Tibial nerve (tissue), 4 donors: ENCODE measurements at regions not wholly inside any gene's neighbourhood (a gene's known extent, or its start where the extent isn't known, plus 50 kb on each side); places are given as distances from the start of the nearest gene placed in this dataset.

Source experiments
- DNase-seq, 2 donors: peaks; one replicate each; pipeline ENCODE4 v3.0.0-alpha.2; 2019; ENCODE audit warnings: low spot score in 2 of 2
- H3K27ac ChIP-seq, 4 donors: fragments of 200-600 bp; sonication (generic) in 3 of 4; one replicate each; pipeline ENCODE4 v1.5.1; 2017 to 2019; ENCODE audit warnings: mild to moderate bottlenecking in 1 of 4
- H3K27me3 ChIP-seq, 2 donors: fragments of 200-600 bp; sonication (generic) in 1 of 2; one replicate each; pipeline versions ENCODE4 v1.5.1 to v1.6.0; 2017 to 2019
- H3K36me3 ChIP-seq, 3 donors: fragments of 200-600 bp; sonication (generic); one replicate each; pipeline ENCODE4 v1.5.1; 2018 to 2019
- H3K4me1 ChIP-seq, 4 donors: fragments of 200-600 bp; sonication (generic) in 3 of 4; one replicate each; pipeline ENCODE4 v1.5.1; 2017 to 2019
- H3K4me3 ChIP-seq, 4 donors: fragments of 200-600 bp; sonication (generic) in 3 of 4; one replicate each; pipeline ENCODE4 v1.5.1; 2017 to 2019; ENCODE audit warnings: mild to moderate bottlenecking in 1 of 4, moderate library complexity in 1 of 4
- H3K9me3 ChIP-seq, 4 donors: fragments of 200-600 bp; sonication (generic) in 3 of 4; one replicate each; pipeline ENCODE4 v1.5.1; 2017 to 2019
- EP300 ChIP-seq, 2 donors: sonication (generic); formaldehyde crosslinking; IDR thresholded peaks; one replicate each; pipeline ENCODE4 v1.6.1; 2017; ENCODE audit warnings: antibody characterized with exemption in 2 of 2, mild to moderate bottlenecking in 1 of 2
- POLR2A ChIP-seq, 2 donors: fragments of 450-650 bp; IDR thresholded peaks; one replicate each; pipeline ENCODE4 v1.6.1; 2017; ENCODE audit warnings: antibody characterized with exemption in 2 of 2, mild to moderate bottlenecking in 2 of 2, moderate library complexity in 2 of 2
- WGBS, 2 donors: methylation state at CpG; one replicate each; pipeline ENCODE4 v1.1.5; 2018; 5-methylcytosine and 5-hydroxymethylcytosine counted together
- TF ChIP-seq, protein P1 (sequence below), 5 experiments: fragments of 200-600 bp in 3 of 5; fragments of 450-650 bp in 2 of 5; sonication (generic) in 3 of 5; IDR thresholded peaks; one replicate each; pipeline ENCODE4 v1.5.1; 2016 to 2019; ENCODE audit warnings: antibody characterized with exemption in 5 of 5, mild to moderate bottlenecking in 3 of 5, moderate library complexity in 2 of 5

DNA sequence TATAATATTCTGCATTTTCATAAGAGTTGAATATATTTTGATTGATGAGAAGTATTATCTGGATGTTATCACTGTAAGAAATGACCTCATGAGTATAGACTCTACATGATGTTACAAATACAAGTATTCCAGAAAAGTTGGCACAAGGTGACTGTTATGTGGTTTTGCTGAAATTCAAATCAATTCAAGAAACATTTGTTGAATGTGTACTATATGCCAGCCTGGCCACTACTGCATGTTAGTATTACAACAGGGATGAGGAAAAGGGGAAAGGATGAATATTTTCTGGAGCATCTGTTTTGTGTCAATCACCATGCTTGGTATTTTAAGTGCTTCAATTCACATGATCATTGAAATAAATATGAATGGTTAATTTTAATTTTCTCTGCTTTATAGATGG lies 250.9 kb upstream of the PBX1 start:
- Histone ChIP-seq H3K4me1 (no peaks in the 10 kb centered on the region), H3K27me3 (no peaks in the 10 kb centered on the region), H3K9me3 (no peaks in the 10 kb centered on the region), H3K36me3 (no peaks in the 10 kb centered on the region), H3K4me3 (no peak overlapping the region), H3K27ac (no peak overlapping the region)
- TF ChIP-seq, protein P1, sequence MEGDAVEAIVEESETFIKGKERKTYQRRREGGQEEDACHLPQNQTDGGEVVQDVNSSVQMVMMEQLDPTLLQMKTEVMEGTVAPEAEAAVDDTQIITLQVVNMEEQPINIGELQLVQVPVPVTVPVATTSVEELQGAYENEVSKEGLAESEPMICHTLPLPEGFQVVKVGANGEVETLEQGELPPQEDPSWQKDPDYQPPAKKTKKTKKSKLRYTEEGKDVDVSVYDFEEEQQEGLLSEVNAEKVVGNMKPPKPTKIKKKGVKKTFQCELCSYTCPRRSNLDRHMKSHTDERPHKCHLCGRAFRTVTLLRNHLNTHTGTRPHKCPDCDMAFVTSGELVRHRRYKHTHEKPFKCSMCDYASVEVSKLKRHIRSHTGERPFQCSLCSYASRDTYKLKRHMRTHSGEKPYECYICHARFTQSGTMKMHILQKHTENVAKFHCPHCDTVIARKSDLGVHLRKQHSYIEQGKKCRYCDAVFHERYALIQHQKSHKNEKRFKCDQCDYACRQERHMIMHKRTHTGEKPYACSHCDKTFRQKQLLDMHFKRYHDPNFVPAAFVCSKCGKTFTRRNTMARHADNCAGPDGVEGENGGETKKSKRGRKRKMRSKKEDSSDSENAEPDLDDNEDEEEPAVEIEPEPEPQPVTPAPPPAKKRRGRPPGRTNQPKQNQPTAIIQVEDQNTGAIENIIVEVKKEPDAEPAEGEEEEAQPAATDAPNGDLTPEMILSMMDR (IDR thresholded peaks at IDR 0.05): no peak
- no peak for TF ChIP-seq EP300 (IDR thresholded peaks at IDR 0.05)
- TF ChIP-seq POLR2A (IDR thresholded peaks at IDR 0.05): no peak
- DNase-seq: no peak

DNA sequence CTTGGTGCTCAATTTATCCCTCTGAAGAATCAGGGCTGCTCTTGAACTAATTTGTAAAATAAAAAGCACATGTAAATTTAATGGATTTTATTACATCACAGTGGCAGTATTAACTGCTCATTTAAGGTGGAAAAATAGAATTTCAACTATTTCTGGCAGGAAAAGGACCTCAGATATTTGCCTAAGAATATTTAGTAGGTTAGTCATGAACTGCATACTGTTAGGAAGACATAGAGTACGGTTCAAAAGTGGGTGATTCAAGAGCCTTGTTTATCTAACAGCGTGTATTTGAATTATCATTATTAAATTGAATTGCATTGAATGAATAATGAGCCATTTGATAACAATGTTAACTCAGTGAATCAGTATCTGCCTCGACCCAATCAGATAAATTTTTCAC lies 248.8 kb upstream of the PBX1 start:
- no peaks in the 10 kb centered on the region for H3K27me3 ChIP-seq
- no peak overlapping the region for H3K27ac ChIP-seq
- H3K9me3 ChIP-seq: no peaks in the 10 kb centered on the region
- H3K4me1 ChIP-seq: no peaks in the 10 kb centered on the region
- H3K4me3 ChIP-seq: no peak overlapping the region
- no peak for DNase-seq
- no peaks in the 10 kb centered on the region for H3K36me3 ChIP-seq
- WGBS, 2 donors: 46 to 47% methylated on average over 3 of the region's 3 CpGs
- TF ChIP-seq POLR2A (IDR thresholded peaks at IDR 0.05): no peak
- TF ChIP-seq, protein P1 (IDR thresholded peaks at IDR 0.05): no peak
- no peak for TF ChIP-seq EP300 (IDR thresholded peaks at IDR 0.05)

DNA sequence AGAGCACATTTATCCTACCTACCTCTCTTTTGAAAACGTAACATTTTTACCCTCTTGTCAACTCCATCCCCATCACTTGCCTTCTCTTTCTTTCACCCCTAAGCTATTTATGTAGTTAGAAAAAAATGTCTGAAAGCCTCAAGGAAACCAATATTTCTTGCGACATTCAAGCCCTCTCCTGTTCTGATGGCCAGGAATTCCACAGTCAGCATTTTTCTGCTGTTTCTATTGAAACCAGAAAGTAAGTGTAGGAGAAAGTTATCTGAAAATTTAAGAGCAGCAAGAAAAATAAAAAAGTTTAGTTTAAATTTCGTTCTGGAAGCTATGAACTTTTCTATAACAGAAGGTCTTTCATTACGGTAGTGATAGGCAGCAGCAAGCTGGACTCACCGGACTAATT lies 247.6 kb upstream of the PBX1 start:
- no peak for DNase-seq
- Histone ChIP-seq H3K4me1 (no peaks in the 10 kb centered on the region), H3K9me3 (no peaks in the 10 kb centered on the region), H3K27ac (no peak overlapping the region), H3K36me3 (no peaks in the 10 kb centered on the region), H3K27me3 (no peaks in the 10 kb centered on the region), H3K4me3 (no peak overlapping the region)
- 30 to 43% methylated on average over 5 of the region's 5 CpGs for WGBS, 2 donors
- TF ChIP-seq POLR2A (IDR thresholded peaks at IDR 0.05) (no peak), EP300 (IDR thresholded peaks at IDR 0.05) (no peak)
- TF ChIP-seq, protein P1 (IDR thresholded peaks at IDR 0.05): no peak

DNA sequence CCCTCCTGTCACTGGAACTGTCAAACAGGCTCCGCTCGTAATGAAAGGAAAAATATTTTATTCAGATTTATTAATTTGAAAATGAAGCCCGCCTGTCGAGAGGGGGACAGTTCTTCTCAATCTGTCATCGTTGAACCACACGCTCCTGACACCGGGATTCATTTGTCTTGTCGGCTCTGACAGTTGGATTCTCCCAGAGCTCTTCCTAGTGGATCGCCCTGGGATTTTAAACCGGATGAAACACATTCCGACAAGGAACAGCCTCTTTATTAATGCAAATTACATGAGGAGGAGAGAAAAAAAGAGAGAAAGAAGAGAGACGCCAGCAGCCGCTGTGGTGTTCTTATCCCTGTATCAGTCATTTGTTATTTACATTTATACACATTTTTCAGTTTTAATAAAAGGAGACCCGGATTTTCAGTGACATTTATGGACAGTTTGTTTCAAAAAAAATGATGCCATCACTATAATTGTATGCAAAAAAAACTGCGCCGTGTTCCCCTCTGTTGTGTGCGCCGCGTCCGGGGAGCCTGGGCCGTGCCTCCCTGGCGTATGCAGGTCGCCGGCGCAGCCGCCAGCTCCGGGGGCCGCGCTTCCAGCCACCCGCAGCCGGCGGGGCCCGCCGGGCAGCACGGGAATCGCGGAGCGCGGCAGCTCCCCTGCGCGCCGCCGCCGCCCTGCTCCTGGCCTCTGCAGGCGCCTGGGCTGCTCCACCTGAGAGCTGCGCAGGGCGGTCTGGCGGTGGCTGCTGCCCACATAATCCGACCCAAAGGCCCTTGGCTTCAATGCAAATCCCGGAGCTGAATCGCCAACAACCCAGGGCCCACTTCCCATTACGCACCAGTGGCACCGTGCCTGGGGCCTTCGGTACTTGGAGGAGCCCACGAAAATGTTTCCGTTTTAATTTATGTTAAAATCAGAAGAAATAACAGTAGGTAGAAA lies 237.9 kb upstream of the PBX1 start:
- Histone ChIP-seq H3K4me3 (peak overlapping the region in 2 of 4 donors; percentile 24 to 43), H3K36me3 (no peaks in the 10 kb centered on the region), H3K9me3 (no peaks in the 10 kb centered on the region), H3K4me1 (peaks cover 0 to 15% (median 0%) of the 10 kb centered on the region in 4 donors), H3K27me3 (peaks cover 0 to 17% of the 10 kb centered on the region in 2 donors), H3K27ac (no peak overlapping the region)
- 6 to 9% methylated on average over 40 to 44 of the region's 56 CpGs for WGBS, 2 donors
- TF ChIP-seq EP300 (IDR thresholded peaks at IDR 0.05): no peak
- TF ChIP-seq POLR2A (IDR thresholded peaks at IDR 0.05): no peak
- TF ChIP-seq, protein P1 (IDR thresholded peaks at IDR 0.05): no peak
- no peak for DNase-seq

DNA sequence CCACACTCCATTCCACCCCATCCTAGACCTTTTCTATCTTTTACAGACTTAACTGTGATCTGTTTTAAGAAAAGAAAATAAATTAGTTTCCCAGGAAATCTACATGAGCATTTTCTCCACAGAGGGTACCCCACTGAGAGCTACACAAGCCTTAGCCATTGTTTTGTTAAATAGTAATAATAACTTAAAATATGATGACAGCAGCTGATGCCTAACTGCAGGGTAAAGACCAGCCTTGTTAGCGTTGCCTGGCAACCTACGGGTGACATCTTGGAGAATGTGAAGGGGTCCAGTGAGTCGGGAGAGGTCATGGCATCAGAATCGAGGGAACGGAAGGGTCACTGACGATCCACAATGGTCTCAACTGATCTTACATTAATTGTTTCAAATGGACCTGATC lies 233.2 kb upstream of the PBX1 start:
- peaks cover 0 to 11% (median 0%) of the 10 kb centered on the region in 4 donors for H3K4me1 ChIP-seq
- H3K27me3 ChIP-seq: peaks cover 0 to 10% of the 10 kb centered on the region in 2 donors
- WGBS, 2 donors: 48 to 54% methylated on average over 6 of the region's 6 CpGs
- H3K4me3 ChIP-seq: no peak overlapping the region
- TF ChIP-seq POLR2A (IDR thresholded peaks at IDR 0.05) (no peak), EP300 (IDR thresholded peaks at IDR 0.05) (no peak)
- TF ChIP-seq, protein P1 (IDR thresholded peaks at IDR 0.05): no peak
- no peaks in the 10 kb centered on the region for H3K36me3 ChIP-seq
- DNase-seq: no peak
- H3K27ac ChIP-seq: no peak overlapping the region
- peaks cover 0 to 7% (median 0%) of the 10 kb centered on the region in 4 donors for H3K9me3 ChIP-seq
